ENCODE measurements at regions not wholly inside any gene's neighbourhood (a gene's known extent, or its start where the extent isn't known, plus 50 kb on each side); places are given as distances from the start of the nearest gene placed in this dataset.

DNA sequence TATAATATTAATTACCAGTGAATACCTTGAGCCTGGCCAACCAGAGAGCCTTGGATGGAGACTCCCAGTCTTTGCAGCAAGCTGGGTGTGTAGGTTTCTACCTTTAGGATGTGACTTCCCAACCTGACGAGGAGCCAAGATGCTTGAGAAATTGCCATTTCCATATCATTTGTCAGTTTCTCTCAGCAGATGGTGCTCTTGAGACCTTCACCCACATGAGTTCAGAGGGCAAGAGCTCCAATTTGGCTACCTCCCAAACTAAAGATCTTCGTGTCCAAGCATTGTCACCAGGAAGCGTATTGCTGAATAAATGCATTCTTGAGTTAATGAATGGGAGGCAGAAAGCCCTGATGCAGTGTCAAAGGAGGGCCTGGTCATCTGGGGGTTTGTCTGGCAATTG lies 106.4 kb upstream of the TBX5 start:
- ATAC-seq (replicated peaks in 1 of 4), result no peak
- Mint-ChIP-seq H3K9me3 (no peaks in the 10 kb centered on the region), H3K36me3 (no peaks in the 10 kb centered on the region), H3K4me1 (no peaks in the 10 kb centered on the region), H3K27ac (no peak overlapping the region), H3K27me3 (peaks cover 3 to 14% of the 10 kb centered on the region in 2 donors), H3K4me3 (no peak overlapping the region)
- H3K9me3 ChIP-seq, result no peaks in the 10 kb centered on the region
- no peak overlapping the region for H3K27ac ChIP-seq (ENCODE audit: low read length)
- no peak for DNase-seq
- H3K36me3 ChIP-seq (ENCODE audit: control insufficient read depth in 2 of 2, extremely low read depth in 1 of 2, insufficient read depth in 1 of 2, low read length in 1 of 2), result no peaks in the 10 kb centered on the region
- no peak overlapping the region for H3K4me3 ChIP-seq (ENCODE audit: control insufficient read depth in 1 of 2, extremely low read depth in 1 of 2, low read length in 1 of 2)
- POLR2A ChIA-PET, result no interaction called here
- H3K4me1 ChIP-seq (ENCODE audit: control insufficient read depth in 1 of 2, extremely low read depth in 1 of 2, insufficient read depth in 2 of 2, low read length in 2 of 2), result no peaks in the 10 kb centered on the region
- H3K27me3 ChIP-seq (replicated peaks in 1 of 2; ENCODE audit: control insufficient read depth in 2 of 2, extremely low read depth in 1 of 2, insufficient read depth in 2 of 2, low read length in 1 of 2), result no peaks in the 10 kb centered on the region
- WGBS (ENCODE audit: insufficient coverage), result no CpG with 5 or more reads among the region's 3 CpGs
- CTCF ChIA-PET, result interaction anchor here in 1 of 2 donors (0.7 kb wide), 1 partner anchor 531 kb away, joined by 8 read pairs; no protein-coding TSS in a partner anchor

- no peaks in the 10 kb centered on the region for H3K27me3 ChIP-seq (replicated peaks in 1 of 2; ENCODE audit: control insufficient read depth in 2 of 2, extremely low read depth in 1 of 2, insufficient read depth in 2 of 2, low read length in 1 of 2)
- H3K4me3 Mint-ChIP-seq, result no peak overlapping the region
- CTCF ChIA-PET, result interaction anchor here (0.6 to 3.1 kb wide), 4 partner anchors 528 to 542 kb away, joined by 6 to 18 read pairs (median 14); partner anchors contain the start of gene RBM19 (in 2 of the 2)
- peaks cover 11 to 20% of the 10 kb centered on the region in 2 donors for H3K27me3 Mint-ChIP-seq
- peak in 3 of 4 experiments; percentile 41 to 55 (median 46) for ATAC-seq (replicated peaks in 1 of 4)
- H3K9me3 ChIP-seq, result no peaks in the 10 kb centered on the region
- H3K4me3 ChIP-seq (ENCODE audit: control insufficient read depth in 1 of 2, extremely low read depth in 1 of 2, low read length in 1 of 2), result no peak overlapping the region
- no peaks in the 10 kb centered on the region for H3K36me3 Mint-ChIP-seq
- no peaks in the 10 kb centered on the region for H3K4me1 Mint-ChIP-seq
- no peak overlapping the region for H3K27ac ChIP-seq (ENCODE audit: low read length)
- peak in 33 of 35 experiments; percentile 6 to 71 (median 38) for DNase-seq
- H3K4me1 ChIP-seq (ENCODE audit: control insufficient read depth in 1 of 2, extremely low read depth in 1 of 2, insufficient read depth in 2 of 2, low read length in 2 of 2), result no peaks in the 10 kb centered on the region
- no peaks in the 10 kb centered on the region for H3K9me3 Mint-ChIP-seq
- POLR2A ChIA-PET, result no interaction called here
- 4% methylated on average over 4 of the region's 8 CpGs for WGBS (ENCODE audit: insufficient coverage)
- H3K27ac Mint-ChIP-seq, result no peak overlapping the region
- H3K36me3 ChIP-seq (ENCODE audit: control insufficient read depth in 2 of 2, extremely low read depth in 1 of 2, insufficient read depth in 1 of 2, low read length in 1 of 2), result no peaks in the 10 kb centered on the region
These were observed 102.7 kb upstream of the TBX5 start for GRCh38 chr12:114508529-114509129.

DNA sequence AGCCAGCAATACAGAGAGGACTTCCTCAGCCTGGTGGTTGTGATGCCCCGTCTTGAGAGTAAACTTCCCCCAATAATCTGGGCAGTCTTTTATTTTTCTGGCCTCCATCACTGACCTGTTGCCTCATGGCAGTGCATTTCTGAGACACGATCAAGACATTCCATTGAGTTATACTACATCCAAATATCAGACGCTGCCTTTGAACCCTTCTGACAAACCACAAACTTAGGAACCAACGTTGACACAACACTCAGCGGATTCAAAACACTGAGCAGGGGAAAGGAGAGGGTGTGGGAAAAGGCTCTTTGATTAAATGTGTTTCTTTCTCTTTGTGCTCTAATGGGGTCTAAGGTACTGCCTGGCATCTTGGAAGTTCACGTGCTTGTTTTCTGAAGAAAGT lies 100.7 kb upstream of the TBX5 start:
- no peaks in the 10 kb centered on the region for H3K9me3 ChIP-seq
- DNase-seq, result no peak
- WGBS (ENCODE audit: insufficient coverage), result 63% methylated on average over 1 of the region's 6 CpGs
- H3K27ac Mint-ChIP-seq, result no peak overlapping the region
- no peak overlapping the region for H3K4me3 Mint-ChIP-seq
- ChIA-PET CTCF (no interaction called here), POLR2A (no interaction called here)
- H3K27me3 ChIP-seq (replicated peaks in 1 of 2; ENCODE audit: control insufficient read depth in 2 of 2, extremely low read depth in 1 of 2, insufficient read depth in 2 of 2, low read length in 1 of 2), result peaks cover under 1 to 2% of the 10 kb centered on the region in 2 experiments
- ATAC-seq (replicated peaks in 1 of 4), result no peak
- no peaks in the 10 kb centered on the region for H3K4me1 Mint-ChIP-seq
- H3K27ac ChIP-seq (ENCODE audit: low read length), result no peak overlapping the region
- H3K9me3 Mint-ChIP-seq, result no peaks in the 10 kb centered on the region
- H3K4me3 ChIP-seq (ENCODE audit: control insufficient read depth in 1 of 2, extremely low read depth in 1 of 2, low read length in 1 of 2), result no peak overlapping the region
- H3K36me3 Mint-ChIP-seq, result no peaks in the 10 kb centered on the region
- no peaks in the 10 kb centered on the region for H3K4me1 ChIP-seq (ENCODE audit: control insufficient read depth in 1 of 2, extremely low read depth in 1 of 2, insufficient read depth in 2 of 2, low read length in 2 of 2)
- peaks cover 19 to 22% of the 10 kb centered on the region in 2 donors for H3K27me3 Mint-ChIP-seq
- no peaks in the 10 kb centered on the region for H3K36me3 ChIP-seq (ENCODE audit: control insufficient read depth in 2 of 2, extremely low read depth in 1 of 2, insufficient read depth in 1 of 2, low read length in 1 of 2)

DNA sequence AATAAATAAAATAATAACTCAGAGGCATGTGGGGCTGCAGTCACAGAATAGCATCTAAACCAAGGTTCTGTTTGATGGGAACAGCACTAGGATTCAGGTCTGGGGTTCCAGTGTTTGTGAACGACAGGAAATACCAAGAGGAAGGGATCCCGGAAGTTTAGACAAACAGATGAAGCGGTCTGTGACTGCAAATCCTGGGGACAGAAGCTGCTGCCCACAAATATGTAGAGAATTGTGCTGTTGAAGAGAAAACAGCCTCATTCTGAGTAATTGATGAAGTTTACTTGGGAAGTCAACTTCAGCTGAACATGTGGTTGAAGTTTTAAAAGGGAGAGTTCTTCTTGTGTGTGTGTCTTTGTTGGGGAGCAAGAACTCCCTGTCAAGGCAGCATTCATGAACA lies 98.4 kb upstream of the TBX5 start:
- H3K36me3 ChIP-seq (ENCODE audit: control insufficient read depth in 2 of 2, extremely low read depth in 1 of 2, insufficient read depth in 1 of 2, low read length in 1 of 2), result no peaks in the 10 kb centered on the region

GRCh38 chr12:114501474-114501807 lies 95.5 kb upstream of the TBX5 start:
- peaks cover 2 to 10% of the 10 kb centered on the region in 2 experiments for H3K27me3 ChIP-seq (replicated peaks in 1 of 2; ENCODE audit: control insufficient read depth in 2 of 2, extremely low read depth in 1 of 2, insufficient read depth in 2 of 2, low read length in 1 of 2)
- ChIA-PET POLR2A (no interaction called here), CTCF (no interaction called here)
- Mint-ChIP-seq H3K4me1 (no peaks in the 10 kb centered on the region), H3K9me3 (no peaks in the 10 kb centered on the region), H3K4me3 (no peak overlapping the region), H3K27ac (no peak overlapping the region), H3K27me3 (peaks cover 45 to 50% of the 10 kb centered on the region in 2 donors), H3K36me3 (no peaks in the 10 kb centered on the region)
- no peak overlapping the region for H3K4me3 ChIP-seq (ENCODE audit: control insufficient read depth in 1 of 2, extremely low read depth in 1 of 2, low read length in 1 of 2)
- H3K9me3 ChIP-seq, result no peaks in the 10 kb centered on the region
- no peaks in the 10 kb centered on the region for H3K36me3 ChIP-seq (ENCODE audit: control insufficient read depth in 2 of 2, extremely low read depth in 1 of 2, insufficient read depth in 1 of 2, low read length in 1 of 2)
- H3K27ac ChIP-seq (ENCODE audit: low read length), result no peak overlapping the region
- 9% methylated on average over 3 of the region's 7 CpGs for WGBS (ENCODE audit: insufficient coverage)
- DNase-seq (no peak), ATAC-seq (replicated peaks in 1 of 4) (no peak)
- no peaks in the 10 kb centered on the region for H3K4me1 ChIP-seq (ENCODE audit: control insufficient read depth in 1 of 2, extremely low read depth in 1 of 2, insufficient read depth in 2 of 2, low read length in 2 of 2)

More for the DNA sequence above, 98.4 kb upstream of the TBX5 start:
- ChIA-PET CTCF (no interaction called here), POLR2A (no interaction called here)
- H3K4me1 ChIP-seq (ENCODE audit: control insufficient read depth in 1 of 2, extremely low read depth in 1 of 2, insufficient read depth in 2 of 2, low read length in 2 of 2), result no peaks in the 10 kb centered on the region
- Mint-ChIP-seq H3K27me3 (peaks cover 27 to 33% of the 10 kb centered on the region in 2 donors), H3K27ac (no peak overlapping the region), H3K9me3 (no peaks in the 10 kb centered on the region), H3K4me3 (no peak overlapping the region), H3K4me1 (no peaks in the 10 kb centered on the region), H3K36me3 (no peaks in the 10 kb centered on the region)
- ATAC-seq (replicated peaks in 1 of 4), result no peak
- WGBS (ENCODE audit: insufficient coverage), result 3% methylated on average over 3 of the region's 3 CpGs
- H3K4me3 ChIP-seq (ENCODE audit: control insufficient read depth in 1 of 2, extremely low read depth in 1 of 2, low read length in 1 of 2), result no peak overlapping the region
- peaks cover 2 to 8% of the 10 kb centered on the region in 2 experiments for H3K27me3 ChIP-seq (replicated peaks in 1 of 2; ENCODE audit: control insufficient read depth in 2 of 2, extremely low read depth in 1 of 2, insufficient read depth in 2 of 2, low read length in 1 of 2)
- no peak for DNase-seq
- H3K9me3 ChIP-seq, result no peaks in the 10 kb centered on the region
- no peak overlapping the region for H3K27ac ChIP-seq (ENCODE audit: low read length)

DNA sequence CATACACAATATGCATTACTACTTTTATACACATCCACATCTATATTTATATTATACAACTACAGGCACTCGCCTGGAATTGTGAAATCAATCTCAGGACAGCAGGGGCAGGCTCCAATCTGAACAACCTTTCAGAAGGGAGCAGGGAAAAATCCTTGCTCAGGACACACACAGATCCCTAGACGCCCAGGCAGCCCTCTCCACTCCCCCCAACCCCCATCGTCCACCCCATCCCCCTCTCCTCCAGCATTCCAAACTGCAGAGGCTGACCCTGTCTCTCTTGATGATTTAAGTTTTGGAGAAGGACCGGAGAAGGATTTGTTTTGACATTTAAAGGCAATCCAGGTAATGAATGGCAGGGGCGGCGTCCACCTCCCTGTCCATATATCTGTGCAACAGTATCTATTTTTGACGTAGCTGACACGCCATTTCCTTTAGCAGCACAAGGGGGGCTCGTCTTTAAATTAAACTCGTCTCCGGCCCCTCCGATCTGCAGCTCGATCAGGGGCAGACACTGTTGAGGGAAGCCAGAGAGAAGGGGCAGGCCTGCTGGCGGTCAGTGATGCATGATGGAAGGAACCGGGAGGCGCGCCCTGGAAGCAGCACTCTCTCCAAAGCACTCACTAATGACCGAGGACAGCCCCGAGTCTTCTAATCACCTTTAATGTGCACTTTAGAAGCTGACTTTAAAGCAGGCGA lies 95.0 kb upstream of the TBX5 start:
- H3K9me3 ChIP-seq, result no peaks in the 10 kb centered on the region
- DNase-seq, result no peak
- Mint-ChIP-seq H3K36me3 (no peaks in the 10 kb centered on the region), H3K4me3 (no peak overlapping the region), H3K27me3 (peaks cover 42 to 47% of the 10 kb centered on the region in 2 donors), H3K9me3 (no peaks in the 10 kb centered on the region), H3K4me1 (no peaks in the 10 kb centered on the region), H3K27ac (no peak overlapping the region)
- POLR2A ChIA-PET, result no interaction called here
- H3K4me3 ChIP-seq (ENCODE audit: control insufficient read depth in 1 of 2, extremely low read depth in 1 of 2, low read length in 1 of 2), result no peak overlapping the region
- CTCF ChIA-PET, result no interaction called here
- WGBS (ENCODE audit: insufficient coverage), result 5% methylated on average over 7 of the region's 20 CpGs
- H3K36me3 ChIP-seq (ENCODE audit: control insufficient read depth in 2 of 2, extremely low read depth in 1 of 2, insufficient read depth in 1 of 2, low read length in 1 of 2), result no peaks in the 10 kb centered on the region
- ATAC-seq (replicated peaks in 1 of 4), result no peak
- peaks cover 3 to 10% of the 10 kb centered on the region in 2 experiments for H3K27me3 ChIP-seq (replicated peaks in 1 of 2; ENCODE audit: control insufficient read depth in 2 of 2, extremely low read depth in 1 of 2, insufficient read depth in 2 of 2, low read length in 1 of 2)
- H3K4me1 ChIP-seq (ENCODE audit: control insufficient read depth in 1 of 2, extremely low read depth in 1 of 2, insufficient read depth in 2 of 2, low read length in 2 of 2), result no peaks in the 10 kb centered on the region
- no peak overlapping the region for H3K27ac ChIP-seq (ENCODE audit: low read length)
